Ishikawa (cell line): ENCODE measurements at regions not wholly inside any gene's neighbourhood (a gene's known extent, or its start where the extent isn't known, plus 50 kb on each side); places are given as distances from the start of the nearest gene placed in this dataset.

Experiments used
- CEBPB ChIP-seq: IDR thresholded peaks from 2 replicates; pipeline ENCODE4 v1.6.1; 2012
- CREB1 ChIP-seq: IDR thresholded peaks from 2 replicates; pipeline ENCODE4 v1.6.1; 2012; ENCODE audit warnings: low read depth
- EGR1 ChIP-seq: IDR thresholded peaks from 2 replicates; pipeline ENCODE4 v1.6.1; 2012
- EP300 ChIP-seq: IDR thresholded peaks from 2 replicates; pipeline ENCODE4 v1.6.1; 2012; ENCODE audit warnings: borderline replicate concordance
- FOXM1 ChIP-seq: IDR thresholded peaks from 2 replicates; pipeline ENCODE4 v1.6.1; 2012; ENCODE audit warnings: low read depth, borderline replicate concordance
- NFIC ChIP-seq: IDR thresholded peaks from 2 replicates; pipeline ENCODE4 v1.6.1; 2012
- RAD21 ChIP-seq: IDR thresholded peaks from 2 replicates; pipeline ENCODE4 v1.6.1; 2012; ENCODE audit warnings: low read depth
- TAF1 ChIP-seq: IDR thresholded peaks from 2 replicates; pipeline ENCODE4 v1.6.1; 2012; ENCODE audit warnings: low read depth, mild to moderate bottlenecking
- TCF12 ChIP-seq: IDR thresholded peaks from 2 replicates; pipeline ENCODE4 v1.6.1; 2012; ENCODE audit warnings: low read depth
- TEAD4 ChIP-seq: IDR thresholded peaks from 2 replicates; pipeline ENCODE4 v1.6.1; 2012
- YY1 ChIP-seq: IDR thresholded peaks from 2 replicates; pipeline ENCODE4 v1.6.1; 2012; ENCODE audit warnings: low read depth
- ZBTB7A ChIP-seq: IDR thresholded peaks from 2 replicates; pipeline ENCODE4 v1.6.1; 2012; ENCODE audit warnings: low read depth
- TF ChIP-seq, protein P1 (sequence below): IDR thresholded peaks from 2 replicates; pipeline ENCODE4 v1.6.1; 2012
- TF ChIP-seq, protein P2 (sequence below): IDR thresholded peaks from 2 replicates; pipeline ENCODE4 v1.6.1; 2012; ENCODE audit warnings: low read depth, mild to moderate bottlenecking
- TF ChIP-seq, protein P3 (sequence below): IDR thresholded peaks from 2 replicates; pipeline ENCODE4 v1.6.1; 2012

DNA sequence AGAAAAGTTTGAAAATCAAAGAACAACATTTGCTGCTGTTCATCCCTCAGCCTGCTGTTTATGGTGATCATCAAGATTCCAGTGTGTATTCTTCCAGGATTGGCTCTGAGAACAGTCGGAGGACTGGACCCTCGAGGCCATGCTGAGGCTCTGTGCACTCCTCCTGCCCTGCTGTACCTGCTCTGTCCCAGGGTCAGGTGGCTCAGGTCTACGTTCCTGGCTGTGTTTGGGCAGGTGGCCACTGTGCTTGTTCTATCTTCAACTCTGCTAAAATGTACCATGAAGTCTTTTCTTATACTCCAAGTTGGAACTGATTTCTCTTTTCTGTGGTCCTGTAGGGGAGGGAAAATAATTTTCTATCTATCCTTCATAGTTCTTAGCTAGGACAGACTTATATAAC, 175.9 kb downstream of the RWDD3 start:
- TF ChIP-seq TAF1 (no peak), TEAD4 (no peak), EGR1 (no peak), RAD21 (no peak), CREB1 (no peak), YY1 (no peak), NFIC (no peak), CEBPB (no peak), FOXM1 (no peak), EP300 (no peak), TCF12 (no peak), ZBTB7A (no peak)
- TF ChIP-seq, protein P1, sequence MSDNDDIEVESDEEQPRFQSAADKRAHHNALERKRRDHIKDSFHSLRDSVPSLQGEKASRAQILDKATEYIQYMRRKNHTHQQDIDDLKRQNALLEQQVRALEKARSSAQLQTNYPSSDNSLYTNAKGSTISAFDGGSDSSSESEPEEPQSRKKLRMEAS, result no peak
- TF ChIP-seq, protein P2, sequence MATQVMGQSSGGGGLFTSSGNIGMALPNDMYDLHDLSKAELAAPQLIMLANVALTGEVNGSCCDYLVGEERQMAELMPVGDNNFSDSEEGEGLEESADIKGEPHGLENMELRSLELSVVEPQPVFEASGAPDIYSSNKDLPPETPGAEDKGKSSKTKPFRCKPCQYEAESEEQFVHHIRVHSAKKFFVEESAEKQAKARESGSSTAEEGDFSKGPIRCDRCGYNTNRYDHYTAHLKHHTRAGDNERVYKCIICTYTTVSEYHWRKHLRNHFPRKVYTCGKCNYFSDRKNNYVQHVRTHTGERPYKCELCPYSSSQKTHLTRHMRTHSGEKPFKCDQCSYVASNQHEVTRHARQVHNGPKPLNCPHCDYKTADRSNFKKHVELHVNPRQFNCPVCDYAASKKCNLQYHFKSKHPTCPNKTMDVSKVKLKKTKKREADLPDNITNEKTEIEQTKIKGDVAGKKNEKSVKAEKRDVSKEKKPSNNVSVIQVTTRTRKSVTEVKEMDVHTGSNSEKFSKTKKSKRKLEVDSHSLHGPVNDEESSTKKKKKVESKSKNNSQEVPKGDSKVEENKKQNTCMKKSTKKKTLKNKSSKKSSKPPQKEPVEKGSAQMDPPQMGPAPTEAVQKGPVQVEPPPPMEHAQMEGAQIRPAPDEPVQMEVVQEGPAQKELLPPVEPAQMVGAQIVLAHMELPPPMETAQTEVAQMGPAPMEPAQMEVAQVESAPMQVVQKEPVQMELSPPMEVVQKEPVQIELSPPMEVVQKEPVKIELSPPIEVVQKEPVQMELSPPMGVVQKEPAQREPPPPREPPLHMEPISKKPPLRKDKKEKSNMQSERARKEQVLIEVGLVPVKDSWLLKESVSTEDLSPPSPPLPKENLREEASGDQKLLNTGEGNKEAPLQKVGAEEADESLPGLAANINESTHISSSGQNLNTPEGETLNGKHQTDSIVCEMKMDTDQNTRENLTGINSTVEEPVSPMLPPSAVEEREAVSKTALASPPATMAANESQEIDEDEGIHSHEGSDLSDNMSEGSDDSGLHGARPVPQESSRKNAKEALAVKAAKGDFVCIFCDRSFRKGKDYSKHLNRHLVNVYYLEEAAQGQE, result no peak
- TF ChIP-seq, protein P3, sequence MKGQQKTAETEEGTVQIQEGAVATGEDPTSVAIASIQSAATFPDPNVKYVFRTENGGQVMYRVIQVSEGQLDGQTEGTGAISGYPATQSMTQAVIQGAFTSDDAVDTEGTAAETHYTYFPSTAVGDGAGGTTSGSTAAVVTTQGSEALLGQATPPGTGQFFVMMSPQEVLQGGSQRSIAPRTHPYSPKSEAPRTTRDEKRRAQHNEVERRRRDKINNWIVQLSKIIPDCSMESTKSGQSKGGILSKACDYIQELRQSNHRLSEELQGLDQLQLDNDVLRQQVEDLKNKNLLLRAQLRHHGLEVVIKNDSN, result no peak

DNA sequence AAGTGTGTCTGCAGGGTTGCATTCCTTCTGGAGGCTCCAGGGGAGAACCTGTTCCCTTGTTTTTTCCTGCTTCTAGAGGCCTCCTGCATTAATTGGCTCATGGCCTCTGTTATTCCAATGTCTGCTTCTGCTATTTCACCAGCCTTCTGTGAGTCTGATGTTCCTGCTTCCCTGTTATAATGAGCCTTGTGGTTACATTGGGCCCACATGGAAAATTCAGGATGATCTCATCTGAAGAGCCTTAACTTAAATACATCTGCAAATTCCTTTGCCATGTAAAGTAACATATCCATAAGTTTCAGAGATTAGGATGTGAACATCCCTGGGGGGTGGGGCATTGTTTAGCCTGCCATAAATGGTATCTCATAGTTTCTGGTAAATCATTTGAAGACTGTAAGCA, 181.1 kb downstream of the RWDD3 start:
- TF ChIP-seq, protein P2, result no peak
- no peak for TF ChIP-seq CREB1
- TF ChIP-seq ZBTB7A, result no peak
- TF ChIP-seq FOXM1, result no peak
- TF ChIP-seq, protein P1, result no peak
- TF ChIP-seq, protein P3, result no peak
- TF ChIP-seq NFIC, result no peak
- no peak for TF ChIP-seq YY1
- no peak for TF ChIP-seq EGR1
- TF ChIP-seq EP300, result no peak
- TF ChIP-seq TAF1, result no peak
- no peak for TF ChIP-seq RAD21
- TF ChIP-seq TCF12, result no peak

DNA sequence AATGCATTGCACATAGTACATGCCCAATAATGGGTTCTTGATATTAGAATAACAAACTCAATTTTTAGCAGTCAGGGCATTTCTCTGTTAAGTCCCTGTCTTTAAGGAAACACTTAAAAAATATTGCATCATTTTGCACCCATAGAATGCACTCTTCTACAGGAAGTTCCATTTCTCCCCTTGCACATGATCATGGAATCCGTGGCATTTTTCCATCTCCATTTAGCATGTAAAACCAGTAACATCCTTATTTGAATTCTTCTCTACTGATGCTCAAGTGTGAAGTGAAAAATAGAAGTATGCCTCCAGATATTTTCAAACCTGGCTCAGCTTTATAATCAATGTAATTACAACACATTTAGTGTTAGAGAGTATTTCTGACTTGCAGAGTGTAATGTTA, 192.8 kb downstream of the RWDD3 start:
- TF ChIP-seq YY1 (no peak), TAF1 (no peak), ZBTB7A (no peak), CEBPB (no peak)
- TF ChIP-seq, protein P3, result no peak

DNA sequence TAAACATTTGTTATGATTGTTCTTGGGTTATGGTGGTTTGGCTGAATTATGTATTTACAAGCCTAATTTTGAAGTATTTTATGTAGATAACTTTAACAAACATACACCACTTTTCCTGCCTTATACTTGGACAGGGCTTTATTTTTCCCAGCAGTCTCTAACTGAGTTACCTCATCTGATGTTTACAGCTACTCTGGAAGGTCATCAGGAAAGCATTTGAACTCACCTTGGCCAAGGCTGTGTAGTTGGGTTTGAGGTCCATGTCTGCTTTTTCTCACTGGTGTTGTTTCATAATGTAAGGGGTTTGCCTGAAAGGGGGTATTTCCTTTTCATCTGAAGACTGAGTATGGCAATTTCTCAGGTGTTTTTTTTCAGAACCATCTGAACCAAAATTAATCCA, 193.5 kb downstream of the RWDD3 start:
- no peak for TF ChIP-seq TCF12
- TF ChIP-seq EGR1, result no peak

DNA sequence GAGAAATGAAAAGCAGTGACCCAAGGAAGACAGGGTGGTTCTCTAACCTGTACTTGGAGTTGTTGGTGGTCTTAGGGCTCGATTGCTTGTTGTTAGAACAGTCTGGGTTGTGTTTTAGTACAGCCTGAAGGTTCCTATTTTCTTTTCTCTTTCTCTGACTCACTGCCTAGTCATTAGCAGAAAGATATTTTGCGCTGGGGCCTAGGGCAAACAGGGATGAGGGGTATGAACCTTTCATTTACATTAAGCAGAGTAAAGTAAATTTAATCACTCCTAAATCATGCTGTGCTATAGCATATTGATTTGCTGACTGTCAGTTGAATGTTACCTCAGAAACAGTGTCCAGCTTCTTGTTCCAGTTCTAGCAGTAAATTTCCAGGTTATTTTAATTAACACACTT, 197.2 kb downstream of the RWDD3 start:
- TF ChIP-seq, protein P2, result no peak
- TF ChIP-seq, protein P1, result no peak
- TF ChIP-seq CEBPB (no peak), NFIC (no peak), EGR1 (no peak), ZBTB7A (no peak), TEAD4 (no peak), TAF1 (no peak), TCF12 (no peak), FOXM1 (no peak), YY1 (no peak), EP300 (no peak), CREB1 (no peak), RAD21 (no peak)
- TF ChIP-seq, protein P3, result no peak
